ENCODE measurements at regions not wholly inside any gene's neighbourhood (a gene's known extent, or its start where the extent isn't known, plus 50 kb on each side); places are given as distances from the start of the nearest gene placed in this dataset.

DNA sequence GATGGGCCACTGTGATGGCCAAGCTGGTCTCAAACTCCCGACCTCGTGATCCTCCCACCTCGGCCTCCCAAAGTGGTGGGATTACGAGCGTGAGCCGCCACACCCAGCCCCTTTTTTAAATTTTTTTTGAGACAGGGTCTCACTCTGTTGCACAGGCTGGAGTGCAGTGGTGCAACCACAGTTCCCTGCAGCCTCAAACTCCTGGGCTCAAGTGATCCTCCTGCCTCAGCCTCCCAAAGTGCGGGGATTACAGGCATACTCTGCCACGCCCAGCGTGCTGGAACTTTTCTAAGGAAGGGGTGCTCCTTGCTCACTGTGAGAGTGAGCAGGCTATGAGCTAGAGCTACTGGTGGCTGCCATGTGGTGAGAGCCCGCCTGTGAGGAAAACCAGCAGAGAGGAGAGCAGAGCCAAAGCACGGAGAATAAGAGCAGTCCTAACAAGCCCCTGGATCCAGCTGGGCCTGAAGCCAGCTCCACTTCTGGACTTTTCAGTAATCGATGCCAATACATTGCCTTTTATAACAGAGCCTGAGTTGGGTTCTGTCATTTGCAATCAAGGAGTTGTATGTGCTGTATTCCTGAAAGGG is 75.5 kb upstream of the UNC5A start:
- no peak for DNase-seq

DNA sequence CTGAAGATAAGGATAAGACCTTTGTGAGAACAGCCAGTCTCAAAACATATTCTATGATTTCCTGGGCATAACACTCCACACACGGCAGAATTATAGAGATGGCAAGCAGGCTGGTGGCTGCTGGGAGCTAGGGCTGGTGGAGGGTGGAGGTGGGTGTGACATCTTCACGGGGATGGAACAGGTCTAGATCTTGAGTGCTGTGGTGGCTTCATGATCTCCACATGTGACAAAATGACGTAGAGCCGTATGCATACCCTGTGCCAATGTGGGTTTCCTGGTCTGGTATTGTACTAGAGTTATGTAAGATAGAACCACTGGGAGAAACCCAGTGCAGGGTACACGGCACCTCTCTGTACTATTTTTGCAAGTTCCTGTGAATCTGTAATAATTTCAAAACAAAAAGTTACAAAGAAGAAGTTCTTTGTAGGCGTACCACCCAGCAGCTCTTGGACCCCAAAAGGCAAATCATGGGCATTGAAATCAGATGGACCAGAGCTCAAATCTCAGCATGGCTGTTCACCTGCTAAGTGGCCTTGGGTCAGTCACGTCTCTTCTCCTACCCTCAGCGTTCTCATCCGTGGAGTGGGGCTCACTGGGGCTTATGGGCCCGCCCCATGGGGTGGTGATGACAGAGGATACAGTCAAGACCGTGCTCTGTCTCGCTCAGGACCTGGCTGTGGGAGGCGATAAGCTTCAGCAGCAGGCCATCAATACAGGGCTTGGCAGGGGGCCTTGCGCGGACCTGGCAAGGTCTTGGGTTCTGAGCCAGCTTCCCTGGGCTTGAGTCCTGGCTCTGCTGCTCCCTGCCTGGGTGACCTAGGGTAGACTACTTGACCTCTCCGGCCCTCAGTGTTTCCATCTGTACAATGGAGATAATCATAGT is 74.7 kb upstream of the UNC5A start:
- no peak for DNase-seq

DNA sequence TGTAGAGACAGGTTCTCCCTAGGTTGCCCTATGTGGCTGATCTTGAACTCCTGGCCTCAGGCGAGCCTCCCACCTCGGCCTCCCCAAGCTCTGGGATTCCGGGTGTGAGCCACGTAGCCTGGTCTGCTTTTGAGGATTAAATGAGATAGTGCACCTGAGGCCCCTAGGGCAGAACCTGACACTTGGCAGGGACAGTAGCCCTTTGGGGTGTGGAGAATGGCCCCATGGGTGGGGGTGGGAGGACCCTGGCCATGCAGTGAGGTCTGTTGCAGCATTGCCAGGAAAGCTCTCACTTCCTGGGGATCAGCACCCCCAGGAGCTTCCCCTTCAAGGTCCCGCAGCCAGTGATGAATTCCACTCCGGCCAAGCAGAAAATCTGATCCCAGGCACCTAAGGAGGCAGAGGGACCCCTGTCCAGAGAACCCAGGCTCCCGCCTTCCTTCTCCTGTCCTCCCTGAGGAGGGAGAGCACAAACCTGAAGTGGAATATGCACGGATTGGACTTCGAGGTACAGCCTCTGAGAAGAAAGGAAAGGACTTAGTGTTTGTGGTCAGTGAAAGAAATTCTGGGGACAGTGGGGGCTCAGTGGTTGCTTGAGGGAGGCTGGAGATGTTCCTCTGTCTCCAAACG is 73.9 kb upstream of the UNC5A start:
- DNase-seq: no peak

DNA sequence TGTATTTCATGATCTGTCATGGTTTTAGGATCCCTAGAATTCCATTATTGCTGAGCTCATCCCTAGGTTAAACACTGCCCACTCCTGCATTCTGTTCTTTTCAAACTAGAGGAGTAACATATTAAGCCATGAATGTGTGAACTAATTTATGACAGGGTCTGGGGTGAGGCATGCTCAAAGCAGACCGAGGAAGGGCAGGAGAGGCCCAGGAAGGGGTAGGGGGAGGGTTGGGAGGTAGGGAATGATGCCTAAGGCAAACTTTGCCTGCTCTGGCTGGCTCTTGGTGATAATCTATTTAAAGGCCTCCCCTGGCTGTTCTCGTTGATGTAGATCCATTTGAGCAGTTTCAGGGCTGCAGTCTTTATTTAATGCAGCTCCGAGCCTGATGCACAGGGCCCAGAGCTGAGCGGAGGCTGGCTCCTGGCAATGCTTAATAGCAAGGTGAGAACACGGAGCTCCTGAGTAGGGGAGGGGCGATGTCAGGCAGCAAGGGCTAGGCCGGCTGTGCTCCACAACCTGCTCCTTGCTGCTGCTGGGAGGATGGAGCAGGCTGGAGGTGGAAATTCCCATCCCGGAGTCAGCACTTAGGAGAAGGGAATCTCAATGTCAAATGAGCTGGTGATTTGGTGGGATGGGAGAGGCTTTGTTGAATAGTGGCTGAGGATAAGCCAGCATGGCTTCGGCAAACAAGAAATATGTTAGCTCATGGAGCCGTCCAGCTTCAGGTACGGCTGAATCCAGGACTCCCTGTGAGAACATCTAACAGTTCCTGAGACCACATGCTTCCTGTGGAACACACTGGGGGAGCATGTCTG is 73.2 kb upstream of the UNC5A start:
- DNase-seq: no peak

DNA sequence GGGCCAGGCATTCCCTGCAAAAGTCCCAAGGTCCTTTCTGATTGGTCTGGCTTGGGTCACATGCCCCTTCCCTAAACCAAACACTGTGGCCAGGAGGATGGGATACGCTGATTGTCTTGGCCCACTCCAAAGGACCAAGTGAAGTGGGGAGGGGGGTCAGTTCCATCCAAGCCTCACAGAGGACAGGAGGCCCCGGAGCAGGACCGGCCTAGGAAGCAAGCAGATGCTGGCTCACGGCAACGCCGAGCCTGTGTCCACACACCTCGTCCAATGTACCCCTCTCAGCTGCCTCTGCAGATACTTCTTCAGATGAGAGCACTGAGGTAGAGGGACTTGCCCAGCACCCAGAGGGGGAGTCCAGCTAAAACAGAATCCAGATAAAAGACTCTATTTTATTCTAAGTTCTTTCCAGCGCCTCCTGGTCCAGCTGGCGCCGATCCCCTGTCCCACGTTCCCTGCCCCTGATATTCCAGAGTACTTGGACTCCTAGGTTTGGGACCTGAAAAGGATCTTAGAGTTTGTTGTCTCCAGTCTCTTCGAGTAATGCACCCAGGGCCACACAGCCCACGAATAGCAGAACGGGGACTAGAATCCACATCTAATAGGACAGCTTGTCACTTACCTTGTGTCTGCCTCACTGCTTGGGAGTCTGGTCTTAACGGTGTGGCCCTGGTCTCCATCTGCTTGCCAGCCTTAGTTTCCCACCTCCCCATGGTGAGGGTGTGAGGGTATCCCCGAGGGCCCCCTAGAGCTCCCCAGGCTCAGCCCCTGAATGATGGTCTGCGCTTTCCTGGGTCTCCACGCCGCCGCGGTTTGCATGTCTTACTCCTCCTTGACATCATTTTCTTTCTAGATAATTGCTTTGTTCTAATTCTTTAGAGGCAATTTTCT is 72.4 kb upstream of the UNC5A start:
- no peak for DNase-seq

DNA sequence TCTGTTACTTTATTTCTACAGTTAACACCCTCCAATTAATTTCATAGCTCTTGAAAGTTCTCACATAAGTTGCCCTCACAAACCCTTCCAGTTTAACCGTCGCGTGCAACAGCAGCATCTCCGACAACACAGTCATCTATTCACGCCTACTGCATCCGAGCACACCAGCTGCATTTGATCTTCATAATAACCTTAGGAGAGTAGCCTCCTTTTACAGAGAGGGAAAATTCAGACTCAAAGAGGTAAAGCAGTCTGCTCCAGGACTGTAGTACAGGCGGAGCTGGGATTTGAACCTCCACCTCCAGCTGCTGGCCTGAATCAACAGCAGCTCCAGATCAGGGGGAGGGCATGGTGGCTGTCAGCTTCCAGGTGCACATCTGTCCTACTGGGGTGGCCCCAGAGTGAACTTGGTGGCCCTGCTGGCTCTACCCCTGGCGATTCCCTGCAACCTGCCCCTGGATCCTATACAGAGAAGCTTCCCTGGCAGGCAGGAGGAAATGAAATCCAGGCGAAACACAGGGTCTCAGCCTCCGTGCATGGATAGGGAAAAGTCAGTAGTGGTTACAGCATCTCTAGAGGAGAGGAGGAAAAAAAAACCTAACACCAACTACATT is 71.6 kb upstream of the UNC5A start:
- no peak for DNase-seq

DNA sequence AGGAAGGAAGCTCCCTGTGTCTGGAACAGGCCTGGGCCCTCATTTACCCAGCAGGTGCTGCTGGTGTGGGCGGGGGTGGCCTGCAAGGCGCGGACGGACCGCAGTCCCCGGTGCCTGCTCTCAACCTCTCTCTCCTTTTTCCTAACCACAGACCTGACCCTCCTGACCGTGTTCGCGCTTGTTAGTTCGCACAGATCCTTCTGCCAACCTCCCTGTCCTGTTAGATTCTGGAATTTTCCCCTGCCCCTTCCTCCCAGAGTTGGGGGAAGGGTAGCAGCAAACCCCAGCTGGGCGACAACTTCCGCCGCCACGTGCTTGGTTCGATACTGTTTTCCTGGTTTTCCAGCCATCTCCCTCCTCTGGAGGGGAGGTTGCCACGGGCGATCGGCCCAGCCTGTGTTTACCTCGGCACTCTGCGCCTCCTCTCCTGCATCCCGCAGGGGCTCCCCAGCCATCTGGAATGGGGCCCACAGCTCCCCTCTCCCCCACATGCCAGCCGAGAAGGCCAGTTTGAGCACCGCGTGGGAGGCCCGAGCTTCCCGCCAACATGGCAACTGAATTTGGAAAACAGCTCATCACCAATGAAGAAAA is 70.8 kb upstream of the UNC5A start:
- DNase-seq: no peak

DNA sequence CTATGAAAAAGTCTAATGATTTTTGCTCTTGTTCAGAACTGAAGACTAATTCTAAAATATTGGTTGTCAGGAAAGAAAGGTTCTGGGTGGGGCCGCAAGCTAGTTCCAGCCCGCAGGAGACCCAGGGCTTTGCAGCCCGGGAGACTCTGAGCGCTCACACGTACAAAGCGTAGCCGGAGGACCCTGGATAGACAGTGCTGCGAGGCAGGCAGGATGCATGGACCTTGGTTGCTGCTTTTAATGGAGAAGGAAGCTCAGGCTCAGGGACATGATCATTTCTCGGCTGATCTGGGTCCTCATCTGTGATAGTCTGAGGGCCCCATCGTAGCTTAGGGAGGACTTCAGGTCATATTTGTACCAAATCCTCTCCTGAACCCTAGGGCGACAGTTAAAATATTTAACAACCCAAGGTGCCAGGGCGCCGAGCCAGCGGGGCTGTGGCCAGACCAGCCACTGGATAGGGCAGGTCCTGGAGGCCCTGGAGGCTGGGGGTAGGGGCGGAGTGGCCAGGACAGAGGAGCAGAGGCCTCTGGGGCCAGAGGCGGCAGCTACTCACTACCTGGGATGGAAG is 70.1 kb upstream of the UNC5A start:
- DNase-seq: no peak

DNA sequence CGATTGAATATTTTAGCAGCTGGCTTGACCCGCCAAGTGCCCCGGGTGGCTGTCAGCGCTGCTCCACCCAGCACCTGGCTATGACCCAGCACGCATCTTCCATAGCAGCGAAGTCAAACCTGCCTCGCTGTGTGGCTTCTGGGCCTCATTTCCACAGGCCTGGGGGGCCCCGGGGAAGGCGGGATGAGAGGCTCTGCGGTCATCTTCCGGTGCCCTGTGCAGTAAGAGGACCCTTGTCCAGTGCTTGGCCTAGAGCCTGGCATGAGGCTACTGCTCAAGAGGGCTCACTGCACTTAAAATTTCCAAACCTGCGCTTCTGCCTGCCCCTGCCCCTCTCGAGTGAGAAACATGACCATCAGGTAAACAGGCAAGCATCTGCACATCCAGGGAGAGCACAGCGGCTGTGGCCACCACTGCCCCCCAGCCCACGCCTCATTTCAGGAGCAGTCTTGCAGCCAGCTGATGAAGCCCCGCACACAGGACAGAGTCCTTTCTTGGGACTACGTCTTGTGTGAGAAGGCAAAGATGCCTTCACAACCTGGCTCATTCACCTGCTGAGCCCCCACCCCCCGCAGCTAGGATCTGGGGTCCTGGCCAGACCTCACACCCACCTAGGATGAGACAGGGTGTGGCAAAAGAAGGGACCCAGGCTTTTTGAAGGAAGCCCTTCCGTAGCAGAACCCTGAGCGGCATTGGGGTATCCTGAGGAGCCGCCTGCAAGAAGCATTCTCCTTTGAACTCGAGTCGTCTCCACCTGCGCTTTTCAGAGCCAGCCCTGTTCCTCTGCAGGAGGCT is 69.5 kb upstream of the UNC5A start:
- DNase-seq: no peak

DNA sequence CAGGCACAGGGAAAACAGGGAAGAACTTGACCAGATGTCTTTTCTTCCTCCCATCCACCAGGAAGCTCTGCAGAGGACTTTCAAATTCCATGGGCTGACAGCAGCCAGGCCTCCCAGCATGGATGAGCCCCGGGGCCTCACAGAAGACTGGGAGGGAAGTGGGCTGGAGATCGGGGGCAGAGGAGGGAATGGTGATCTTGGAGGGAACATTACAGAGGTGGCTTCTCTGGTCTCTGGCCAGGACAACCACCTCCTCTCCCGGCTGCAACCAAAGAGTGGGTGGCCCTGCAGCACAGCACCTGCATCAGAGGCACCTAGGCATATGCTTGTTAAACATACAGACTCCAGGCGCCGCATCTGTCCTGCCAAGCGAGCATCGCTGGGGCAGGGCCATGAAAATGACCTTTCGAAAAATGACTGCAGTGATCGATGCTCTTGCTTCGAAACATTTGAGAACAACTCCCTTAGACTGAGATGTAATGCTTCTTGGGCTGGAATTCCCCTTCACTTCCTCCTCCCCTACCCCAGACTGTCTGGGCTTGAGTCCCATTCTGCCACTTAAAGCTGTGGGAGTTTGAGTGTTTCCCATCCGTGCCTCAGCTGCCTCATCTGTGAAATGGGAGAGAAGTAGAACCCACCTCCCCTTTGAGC is 68.7 kb upstream of the UNC5A start:
- DNase-seq: no peak

DNA sequence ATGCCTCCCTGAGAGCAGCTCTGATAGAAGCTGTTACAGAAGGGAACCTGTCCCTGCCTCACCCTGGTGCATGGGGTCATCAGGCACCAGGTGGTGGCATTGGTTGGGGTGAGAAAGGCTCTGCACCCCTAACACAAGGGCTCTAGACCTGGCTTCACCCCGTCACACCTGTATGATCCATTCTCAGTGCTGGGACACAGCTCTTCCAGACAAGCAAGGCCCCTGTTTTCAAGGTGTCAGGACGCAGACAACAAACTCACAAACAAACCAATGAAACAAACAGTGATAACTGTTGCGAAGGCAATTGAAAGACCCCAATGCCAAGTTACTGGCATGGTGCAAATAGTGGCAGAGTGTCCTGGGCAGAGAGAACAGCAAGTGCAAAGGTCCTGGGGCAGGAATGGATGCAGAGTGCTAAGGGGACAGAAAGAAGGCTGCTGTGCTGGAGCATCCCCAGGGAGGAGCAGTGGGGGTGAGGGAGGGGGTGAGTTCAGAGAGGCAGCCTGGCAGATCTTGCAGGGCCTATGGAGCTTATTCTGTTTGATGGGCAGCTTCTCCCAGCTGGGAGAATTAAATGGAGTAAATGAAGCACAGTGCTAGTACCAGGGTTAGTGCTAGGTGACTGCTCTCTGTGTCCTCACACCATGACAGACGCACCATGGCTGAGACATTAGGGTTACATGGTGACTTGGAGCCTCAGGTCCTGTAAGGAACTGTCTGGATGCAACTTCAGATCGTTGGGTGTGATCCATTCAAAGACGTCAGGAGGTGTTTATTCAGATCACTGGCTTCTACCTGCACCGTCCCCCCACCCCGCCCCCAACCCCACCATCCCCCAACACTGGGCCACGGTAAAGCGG is 67.9 kb upstream of the UNC5A start:
- no peak for DNase-seq

DNA sequence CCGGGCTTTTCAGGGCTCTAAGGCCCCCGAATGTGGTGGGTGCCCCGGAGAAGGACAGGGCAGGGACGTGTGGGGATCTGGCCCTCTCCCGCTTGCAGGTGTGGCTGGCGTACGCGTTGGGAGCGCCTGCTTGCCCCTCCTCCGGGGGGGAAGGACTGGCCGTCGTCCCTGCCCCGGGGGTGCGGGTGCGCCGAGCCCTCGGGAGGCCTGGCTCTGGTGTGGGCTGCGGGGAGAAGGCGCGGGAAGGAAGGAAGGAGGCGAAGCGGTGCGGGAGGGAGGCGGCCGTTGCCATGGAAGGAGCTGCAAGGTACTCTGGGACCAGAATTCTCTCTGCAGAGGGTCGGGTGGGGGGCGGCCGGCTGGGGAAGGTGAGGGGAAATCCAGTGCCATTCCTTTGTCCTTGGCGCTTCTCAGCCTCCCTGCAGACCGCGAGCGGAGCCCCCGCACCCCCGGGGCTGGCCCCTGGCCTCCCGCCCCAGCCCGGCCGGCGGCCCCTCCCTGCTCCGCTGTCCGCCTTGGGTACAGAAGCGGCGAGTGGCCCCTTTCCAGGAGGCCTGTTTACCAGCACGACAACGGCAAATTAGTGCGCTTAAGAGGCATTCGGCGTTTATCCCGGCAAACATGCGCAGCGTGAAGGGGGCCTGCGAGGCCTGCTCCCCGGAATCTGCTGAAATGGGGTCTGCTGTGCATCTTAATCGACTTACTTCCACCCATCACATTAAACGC is 67.1 kb upstream of the UNC5A start:
- DNase-seq: no peak

DNA sequence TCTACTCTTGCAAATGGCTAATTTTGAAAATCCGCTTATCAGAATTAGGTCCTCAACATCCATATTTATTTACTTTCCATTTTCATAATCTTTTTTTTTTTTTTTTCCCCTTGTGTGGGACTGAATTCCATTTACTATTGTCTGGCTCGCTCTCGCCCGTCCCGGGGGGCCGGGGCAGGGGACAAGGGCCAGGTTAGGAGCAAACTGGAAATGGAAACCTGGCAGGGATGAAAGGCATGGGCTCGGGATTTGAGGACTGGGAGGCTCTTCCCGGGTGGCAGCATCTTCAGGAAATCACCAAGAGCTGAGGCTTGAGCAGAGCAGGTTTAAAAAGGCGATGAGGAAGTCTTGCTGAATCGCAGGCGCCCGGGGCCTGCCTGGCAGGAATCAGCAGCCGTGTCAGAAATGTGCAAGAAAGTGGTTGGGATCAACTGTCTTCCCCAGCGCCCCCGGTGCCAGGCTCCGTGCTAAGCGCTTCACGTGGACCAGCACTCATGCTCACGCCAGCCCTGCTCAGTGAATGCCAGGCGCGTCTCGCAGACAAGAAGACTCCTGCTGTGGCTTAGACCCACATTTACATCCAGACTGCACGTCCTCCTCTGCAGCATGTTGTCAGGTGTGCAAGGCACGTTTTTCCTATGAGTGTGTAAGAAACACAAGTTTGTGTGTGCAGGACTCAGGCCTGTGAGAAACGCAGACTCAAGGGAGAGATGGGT is 66.3 kb upstream of the UNC5A start:
- no peak for DNase-seq

DNA sequence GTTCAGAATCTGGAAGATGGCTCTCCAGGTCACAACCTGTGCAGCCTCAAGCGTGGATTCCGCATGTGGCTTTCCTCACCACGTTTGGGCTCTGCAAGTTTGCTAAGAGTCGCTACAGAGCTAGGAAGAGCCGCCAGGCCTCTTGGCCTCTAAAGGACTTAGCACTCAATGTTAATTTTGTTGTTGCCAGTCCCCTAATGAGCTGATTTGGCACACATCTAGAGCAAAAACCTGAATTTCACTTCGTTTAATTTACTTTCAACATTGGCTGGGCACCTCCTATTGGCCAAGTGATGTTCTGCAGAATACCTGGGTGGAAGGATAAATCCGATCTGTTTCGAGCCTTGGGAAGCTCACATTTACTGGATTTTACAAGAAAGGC is 65.8 kb upstream of the UNC5A start:
- no peak for DNase-seq

DNA sequence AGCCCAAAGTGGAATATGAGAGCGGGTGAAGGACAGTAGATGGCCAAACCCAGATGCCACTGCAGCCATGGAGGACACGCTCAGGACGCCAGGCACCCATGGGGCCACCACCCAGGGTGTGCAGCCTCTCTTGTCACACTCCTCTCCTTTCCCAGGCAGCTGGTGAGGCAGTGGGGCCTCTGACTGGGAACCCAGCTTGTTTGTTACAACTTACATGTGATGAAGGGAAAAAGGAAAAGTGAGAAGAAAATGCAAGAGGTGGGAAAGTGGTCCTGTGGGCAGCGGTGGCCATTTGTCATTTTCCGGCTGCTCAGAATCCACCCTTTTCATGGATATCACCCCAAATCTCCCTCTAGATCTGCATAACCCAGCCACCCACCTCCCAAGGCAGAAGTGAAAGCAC is 62.7 kb upstream of the UNC5A start:
- no peak for DNase-seq

DNA sequence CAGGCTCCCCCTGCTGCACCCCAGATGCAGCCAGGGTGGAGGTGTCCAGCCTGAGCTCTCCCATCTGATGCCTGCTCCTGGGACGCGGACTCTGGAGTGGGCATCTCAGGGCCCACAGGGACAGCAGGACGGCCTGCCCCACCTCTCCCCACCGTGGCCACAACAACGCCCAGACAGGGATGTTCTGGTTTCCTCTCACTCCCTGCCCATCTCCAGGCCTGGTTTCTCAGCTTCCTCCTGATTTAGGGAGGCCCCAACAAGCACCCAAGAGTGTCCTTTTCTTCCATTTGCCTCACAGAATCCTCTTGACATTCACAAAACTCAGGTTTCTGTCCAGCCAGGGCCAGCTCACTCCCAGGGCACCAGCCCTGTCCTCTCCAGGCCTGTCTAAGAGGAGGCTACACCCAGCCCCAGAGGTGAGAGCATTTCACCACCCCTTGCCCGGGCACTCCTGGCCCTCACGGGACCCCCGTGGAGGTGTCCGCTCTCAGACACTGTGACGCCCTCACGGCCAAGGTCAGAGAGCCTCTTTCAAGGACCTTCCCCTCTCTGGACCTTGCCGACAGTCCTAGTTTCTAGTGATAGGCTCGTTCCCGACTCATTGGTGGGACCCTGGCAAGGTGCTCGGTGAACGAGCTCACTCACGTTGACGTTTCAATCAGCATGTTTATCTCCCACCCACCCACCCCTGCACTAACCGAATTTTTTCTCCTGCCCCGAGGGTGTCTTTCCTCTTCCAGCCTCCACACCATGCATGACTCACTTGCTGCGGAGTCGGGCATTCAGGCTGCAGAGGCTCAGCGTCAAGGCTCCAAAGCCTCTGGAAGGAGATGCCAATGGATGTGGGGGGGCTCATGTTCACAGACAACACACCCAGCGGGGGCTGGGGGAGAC is 62.0 kb upstream of the UNC5A start:
- no peak for DNase-seq
